GM04503 (cell line): ENCODE measurements at regions not wholly inside any gene's neighbourhood (a gene's known extent, or its start where the extent isn't known, plus 50 kb on each side); places are given as distances from the start of the nearest gene placed in this dataset.

ENCODE experiments used
- DNase-seq: peaks from one replicate; pipeline ENCODE4 v3.0.0-alpha.2; 2012; ENCODE audit warnings: low read depth

DNA sequence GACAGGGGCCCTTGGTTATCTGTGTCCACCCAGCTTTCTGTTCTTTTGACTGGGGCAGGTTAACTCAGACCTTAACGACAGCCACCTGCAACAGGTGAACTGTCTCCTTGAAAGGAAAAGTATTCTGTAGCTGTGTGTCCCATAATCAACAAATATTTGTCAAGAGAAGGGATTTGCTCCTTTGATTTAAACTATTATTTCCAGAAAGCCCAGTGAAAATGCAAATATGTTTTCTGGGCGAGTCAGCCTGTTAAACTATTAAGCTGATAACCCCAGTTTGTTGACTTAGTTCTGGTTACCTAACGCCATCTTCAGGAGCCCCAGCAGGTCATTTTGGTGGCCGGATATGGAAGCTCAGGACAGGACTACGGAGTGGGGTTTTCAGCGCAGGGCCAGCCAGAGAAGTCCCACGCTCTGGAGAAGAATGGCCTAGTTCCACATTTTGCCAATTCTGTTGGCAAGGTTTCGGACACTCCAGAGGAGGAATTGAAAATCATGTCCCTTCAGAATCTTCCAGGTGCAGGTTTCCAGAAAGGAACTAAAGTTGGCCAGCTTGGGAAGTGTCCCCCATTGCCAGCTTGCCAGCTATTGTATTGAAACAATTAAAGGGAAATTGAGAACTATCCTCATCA lies 54.5 kb downstream of the ADRA2A start:
- DNase-seq: no peak

DNA sequence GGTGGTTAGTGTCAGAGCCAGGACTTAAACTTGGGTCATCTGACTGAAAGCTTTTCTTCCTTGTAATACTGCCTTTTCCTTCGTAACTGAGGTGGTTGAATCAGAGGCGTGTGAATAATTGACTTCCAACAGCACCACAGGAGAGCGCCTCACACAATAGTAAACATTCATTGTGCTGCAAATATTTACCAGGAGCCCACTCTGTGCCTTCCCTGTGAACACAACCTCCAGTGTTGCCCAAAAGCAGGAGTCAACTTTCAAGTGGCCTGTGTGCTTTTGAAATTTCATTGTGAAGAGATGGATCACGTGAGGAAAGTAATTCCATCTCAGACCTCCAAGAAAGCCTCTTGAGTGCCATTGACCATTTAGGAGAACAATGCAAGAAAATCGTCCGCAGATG lies 60.2 kb downstream of the ADRA2A start:
- no peak for DNase-seq

DNA sequence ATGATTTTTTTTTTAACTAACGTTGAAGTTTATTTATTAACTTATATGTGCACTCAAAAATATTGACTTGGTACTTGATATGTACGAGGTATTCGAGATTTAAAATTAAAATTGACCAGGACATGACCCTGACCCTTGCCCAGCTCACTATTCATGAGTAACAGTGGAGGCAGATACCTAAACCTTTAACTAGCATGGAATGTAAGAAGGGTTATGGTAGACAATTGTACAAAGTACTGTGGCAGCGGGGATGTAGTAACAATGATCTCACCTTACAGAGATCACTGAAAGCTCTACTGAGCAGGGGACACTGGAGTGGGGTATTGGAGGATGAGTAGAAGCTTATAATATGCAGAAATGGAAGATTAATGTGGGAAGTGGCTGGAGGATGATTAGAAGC lies 60.8 kb downstream of the ADRA2A start:
- DNase-seq: no peak

DNA sequence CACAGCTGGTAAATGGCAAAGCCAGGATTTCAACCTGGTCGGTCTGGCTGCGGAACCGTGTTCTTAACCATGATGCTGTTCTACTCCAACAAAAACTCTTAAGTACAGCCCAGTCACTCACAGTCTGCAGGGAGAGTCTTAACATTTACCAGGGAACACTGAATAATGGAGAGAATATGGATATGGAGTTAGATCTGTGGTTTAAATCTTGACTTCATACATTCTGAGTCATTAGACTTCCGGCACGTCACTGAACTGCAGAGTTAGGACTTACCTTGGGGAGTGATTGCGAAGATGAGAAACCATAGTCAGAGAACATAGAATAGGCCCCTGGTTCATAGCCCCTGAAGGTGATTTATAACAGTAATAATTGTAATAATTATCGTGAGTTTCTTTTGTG lies 61.7 kb downstream of the ADRA2A start:
- no peak for DNase-seq

DNA sequence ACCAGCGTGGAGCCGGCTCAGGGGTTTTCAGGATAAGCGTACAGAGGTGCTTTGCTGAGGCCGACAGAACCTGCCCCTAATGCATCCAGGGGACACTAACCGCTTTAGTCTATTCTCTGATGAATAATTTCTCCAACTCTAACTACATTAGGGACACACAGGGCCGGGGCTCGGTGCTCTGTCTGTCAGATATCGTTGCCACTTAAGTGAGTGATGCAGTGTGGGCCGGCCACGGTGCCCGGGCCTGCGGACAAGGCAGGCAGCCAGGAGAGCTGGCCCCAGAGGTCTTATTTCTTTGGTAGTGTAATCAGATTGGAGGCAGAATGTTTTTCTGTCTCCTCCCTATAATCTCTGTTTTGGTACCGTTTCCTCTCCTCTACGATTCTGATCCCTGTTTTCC lies 62.7 kb downstream of the ADRA2A start:
- DNase-seq: no peak

DNA sequence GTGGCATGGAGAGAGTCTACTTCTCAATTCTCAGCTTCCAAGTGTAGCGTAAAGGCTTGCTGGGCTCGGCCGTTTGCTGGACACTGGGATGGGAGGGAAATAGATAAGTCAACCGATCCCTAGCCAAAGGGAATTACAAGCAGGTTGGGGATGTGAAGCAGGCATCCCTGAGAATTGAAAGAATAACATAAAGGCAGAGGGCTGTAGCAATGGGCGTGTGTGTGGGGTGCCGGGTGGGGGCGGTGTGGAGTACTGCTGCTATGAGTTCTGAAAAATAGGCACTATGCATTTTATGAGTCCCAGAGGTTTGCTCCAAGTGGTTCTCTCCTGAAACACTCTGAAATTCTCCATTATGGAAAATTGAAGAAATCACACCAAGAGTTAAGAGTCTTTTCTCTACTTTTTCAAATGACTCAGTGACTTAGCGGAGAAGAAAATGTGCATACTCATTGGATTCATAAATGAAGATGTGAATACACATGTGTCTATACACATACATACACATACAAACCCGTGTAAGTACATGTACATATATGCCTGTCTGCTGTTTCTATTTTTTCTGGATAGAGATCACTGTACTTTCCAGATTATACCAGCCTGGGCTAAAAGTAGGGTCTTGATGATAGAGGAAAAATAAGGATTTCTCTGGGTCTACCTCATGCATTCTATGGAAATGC lies 65.4 kb downstream of the ADRA2A start:
- no peak for DNase-seq

DNA sequence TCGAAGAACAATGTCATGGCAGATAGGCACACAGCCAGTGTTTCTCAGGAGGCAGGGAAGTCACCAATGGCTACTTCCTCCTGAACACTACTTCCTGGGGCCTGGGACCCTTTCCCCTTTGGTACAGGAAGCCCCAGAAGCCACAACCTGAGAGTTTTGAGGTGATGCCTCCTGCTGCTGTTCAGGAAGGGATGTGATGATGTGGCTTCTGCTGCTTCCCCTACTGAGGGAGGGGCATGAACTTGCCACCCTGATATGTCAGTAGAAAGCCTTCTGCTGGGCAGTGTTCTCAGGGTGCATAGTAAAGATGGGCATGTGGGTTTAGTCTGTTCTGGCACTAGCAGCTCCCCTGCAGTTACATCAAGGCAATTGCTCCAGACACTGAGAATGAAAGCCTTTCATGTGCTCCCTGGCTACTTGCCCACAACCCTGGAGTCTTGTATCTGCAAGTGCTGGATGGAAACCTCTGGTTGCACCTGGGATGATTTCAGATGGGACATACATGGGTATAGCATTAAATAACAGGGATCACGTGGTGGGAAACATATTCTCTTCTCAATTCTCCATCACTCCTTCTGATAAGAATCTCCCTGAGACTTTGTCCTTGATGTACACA lies 69.3 kb downstream of the ADRA2A start:
- DNase-seq: no peak

DNA sequence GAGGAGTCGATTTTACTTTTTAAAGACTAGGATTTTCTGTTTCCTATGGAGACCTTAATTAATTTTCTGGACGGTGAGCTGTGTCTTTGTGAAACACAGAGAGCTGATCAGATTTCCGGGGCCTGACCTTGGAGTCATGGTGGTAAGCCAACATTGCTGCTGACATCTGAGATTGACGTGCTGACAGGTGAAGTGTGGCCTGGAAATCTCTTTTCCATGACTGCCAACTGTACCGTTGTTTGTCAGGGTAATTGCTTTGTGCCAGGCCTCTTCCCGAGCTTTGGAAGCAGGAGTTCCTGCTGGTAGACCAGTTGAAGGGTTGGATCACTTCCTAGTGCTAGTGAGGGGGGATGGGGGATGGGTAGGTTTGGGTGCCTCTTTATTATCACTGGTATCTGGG lies 71.2 kb downstream of the ADRA2A start:
- DNase-seq: no peak

DNA sequence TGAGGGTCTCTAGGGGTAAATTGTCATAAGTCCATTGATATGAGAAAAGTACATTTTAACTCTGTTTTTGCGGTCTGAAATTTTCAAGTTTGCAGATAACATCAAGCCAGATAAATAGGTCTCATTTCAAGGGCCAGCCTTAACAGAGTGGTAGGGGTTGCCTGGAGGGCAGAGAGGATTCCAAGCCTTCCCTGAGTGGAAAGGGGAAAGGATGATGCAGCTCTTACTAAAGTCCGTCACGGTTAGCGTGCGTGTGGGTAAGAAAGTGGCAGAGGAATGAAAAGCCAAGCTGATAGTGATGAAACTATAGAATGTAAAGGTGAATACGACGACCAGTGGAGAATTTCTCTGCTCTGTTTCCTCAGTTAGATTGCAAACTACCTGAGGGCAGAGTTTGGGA lies 71.6 kb downstream of the ADRA2A start:
- DNase-seq: no peak

DNA sequence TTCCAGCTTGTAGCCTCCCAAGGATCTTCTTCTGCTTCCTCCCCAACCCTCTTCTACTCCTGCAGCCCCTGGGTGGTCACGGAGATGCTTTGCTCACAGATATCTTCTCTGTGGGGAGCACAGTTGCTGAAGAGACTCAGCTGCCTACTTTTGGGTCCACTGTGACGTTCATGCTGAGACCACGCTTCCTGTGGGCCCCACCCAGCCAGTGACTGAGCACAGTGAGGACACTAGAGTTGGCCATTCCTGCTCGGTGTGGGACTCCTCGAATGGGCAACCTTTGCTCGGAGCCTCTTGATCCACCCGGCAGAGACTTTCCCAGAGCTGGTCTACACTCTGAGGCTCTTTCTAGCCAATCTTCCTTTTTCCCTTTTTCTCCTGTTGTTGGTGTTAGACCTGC lies 73.9 kb downstream of the ADRA2A start:
- no peak for DNase-seq

DNA sequence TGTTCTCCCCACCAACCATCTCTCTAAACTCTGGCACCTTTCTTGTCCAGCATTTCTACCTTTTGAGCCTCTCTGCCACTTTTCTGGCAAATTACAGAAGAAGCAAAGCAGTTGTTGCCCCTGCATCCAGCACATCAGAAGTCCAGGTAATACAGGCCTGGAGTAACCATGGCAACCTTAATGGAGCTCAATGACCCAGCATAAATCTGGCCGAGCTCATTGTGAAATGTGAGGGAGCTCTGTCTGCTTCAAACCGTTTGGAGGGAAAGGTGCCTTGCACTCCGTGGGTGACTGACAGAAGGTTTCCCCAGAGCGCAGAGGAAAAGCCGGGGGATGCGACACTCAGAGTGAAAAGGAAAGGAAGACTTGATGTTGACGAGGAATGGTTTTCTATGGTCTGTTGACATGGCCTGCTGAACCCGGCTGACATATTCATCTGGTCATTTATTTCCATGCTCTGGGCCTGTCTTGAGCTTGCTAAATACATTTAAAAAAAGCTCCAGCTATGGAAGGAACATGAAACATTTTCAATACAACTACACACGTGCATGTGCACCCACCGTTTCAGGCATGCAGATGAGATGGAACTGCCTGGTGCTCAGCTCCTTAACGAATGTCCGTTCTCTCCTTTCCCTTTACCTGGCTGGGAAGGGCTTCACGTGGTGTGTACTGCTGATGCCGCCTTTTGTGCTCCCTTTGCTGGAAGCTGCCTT lies 74.9 kb downstream of the ADRA2A start:
- DNase-seq: no peak

DNA sequence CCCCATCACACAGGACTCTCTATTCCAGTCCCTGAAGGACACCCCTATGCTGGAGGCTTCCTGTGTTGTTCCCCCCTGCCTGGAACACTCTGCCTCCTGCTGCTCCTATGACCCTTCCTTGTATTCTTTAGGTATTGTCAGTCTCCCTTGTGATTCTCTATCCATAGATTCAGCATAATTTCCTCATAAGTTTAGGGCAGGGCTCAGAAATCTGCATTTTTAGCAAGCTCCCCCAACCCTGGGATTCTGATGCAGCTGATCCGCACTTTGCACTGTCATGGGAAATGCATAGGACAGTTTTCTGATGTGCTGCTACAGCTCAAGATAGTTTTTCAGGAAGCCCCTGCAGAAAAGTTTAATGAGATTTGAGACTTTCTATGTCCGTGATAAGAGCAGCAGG lies 79.9 kb downstream of the ADRA2A start:
- DNase-seq: no peak

DNA sequence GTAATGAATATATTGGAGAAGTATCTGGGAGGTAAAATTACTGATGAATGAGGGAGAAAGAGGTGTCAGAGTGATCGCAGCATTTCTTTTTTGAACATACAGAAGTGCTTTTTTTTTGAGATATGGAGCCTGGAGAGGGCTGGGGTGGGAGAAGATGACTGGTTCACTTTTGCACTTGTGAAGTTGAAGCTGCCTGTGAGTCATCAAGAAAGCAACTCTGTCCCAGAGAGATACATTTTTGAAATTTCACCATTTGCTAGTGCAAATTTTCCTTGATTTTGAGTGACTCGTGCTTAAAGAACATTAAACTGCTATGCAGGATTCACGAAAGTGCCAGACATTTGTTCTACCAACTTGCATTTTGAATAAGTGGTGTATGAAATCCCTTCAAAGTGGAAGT lies 81.8 kb downstream of the ADRA2A start:
- DNase-seq: no peak

DNA sequence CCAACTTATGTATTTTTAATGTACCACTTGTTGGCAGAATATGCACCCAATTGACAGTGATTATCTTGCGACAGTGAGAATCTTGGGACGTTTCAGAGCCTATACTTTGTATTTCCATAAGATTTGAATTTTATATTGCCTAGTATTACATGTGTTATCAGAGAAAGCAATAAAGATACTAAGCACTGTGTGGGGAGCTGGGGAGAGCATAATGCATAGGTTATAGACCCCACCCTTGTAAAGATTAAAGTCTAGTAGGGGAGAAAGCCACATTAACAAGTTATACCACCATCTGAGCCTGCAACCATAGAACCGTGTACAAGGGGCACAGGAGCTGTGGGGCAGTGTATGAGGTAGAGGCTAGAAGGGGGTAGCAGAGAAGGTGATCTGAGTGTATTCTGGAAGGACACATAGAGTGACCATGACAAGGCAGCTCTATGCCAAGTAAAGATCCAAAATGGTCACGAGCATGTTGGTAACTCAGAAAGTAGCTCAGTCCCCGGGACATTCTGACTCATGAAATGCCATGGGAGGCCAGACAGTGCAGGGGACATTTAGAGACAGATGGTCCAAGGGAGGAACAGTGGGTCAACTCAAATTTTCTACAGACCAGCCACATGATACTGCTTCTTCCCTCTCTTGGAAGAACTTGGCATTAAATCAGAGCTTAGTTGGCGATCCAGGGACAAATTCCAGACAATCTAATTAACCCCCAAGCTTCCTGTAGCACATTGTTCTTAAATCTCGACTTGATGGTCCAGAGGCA lies 84.5 kb downstream of the ADRA2A start:
- DNase-seq: no peak

DNA sequence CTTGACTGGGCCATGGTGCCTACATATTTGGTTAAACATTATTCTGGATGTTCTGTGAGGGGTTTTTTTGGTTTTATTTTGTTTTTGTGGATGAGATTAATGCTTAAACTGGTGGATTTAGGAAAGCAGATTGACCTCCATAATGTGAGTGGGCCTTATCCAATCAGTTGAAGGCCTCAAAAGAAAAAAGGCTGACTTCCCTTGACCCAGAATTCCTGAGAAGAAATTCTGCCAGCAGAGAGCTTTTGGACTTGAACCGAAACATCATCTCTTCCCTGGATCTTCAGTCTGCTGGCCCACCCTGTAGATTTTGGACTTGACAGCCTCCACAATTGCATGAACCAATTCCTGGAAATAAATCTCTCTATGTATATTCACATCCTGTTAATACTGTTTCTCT lies 94.4 kb downstream of the ADRA2A start:
- DNase-seq: no peak

DNA sequence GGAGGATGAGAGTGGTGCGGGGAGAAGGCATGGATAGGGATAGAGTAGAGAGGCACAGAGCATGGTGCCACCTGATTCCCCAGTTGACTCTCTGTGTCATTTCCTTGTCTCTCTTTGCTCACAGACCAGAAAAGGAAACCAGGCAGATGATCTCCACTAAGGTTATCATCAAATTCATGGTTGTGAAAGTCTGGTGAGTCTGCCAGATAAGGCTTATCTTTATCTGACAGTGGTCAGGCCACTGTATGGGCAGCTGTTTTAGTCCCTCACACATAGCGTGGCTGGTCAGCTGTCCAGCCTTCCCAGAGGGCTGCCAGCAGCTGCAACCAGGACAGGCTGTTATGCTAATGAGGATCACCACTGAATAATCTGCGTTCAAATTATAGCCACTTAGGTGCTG lies 99.0 kb downstream of the ADRA2A start:
- no peak for DNase-seq

DNA sequence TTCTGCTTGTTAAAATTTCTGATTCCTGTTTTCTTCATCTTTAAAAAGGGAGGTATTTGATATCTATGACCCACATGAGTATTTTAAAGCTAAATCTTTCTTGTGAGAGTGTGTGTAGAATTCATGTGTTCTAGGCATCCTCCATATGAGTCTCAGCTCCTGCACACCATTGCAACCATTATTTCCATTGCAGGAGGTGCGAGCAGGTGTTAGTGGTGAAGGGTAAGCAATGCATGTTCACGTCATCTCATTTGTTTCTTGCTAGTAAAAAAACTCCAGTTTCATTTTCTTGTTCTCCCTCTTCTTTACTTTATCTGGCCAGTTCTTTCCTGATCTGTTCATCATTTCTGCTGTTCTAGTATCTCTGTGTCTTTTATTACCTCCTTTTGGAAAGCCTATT lies 100.5 kb downstream of the ADRA2A start:
- DNase-seq: no peak

DNA sequence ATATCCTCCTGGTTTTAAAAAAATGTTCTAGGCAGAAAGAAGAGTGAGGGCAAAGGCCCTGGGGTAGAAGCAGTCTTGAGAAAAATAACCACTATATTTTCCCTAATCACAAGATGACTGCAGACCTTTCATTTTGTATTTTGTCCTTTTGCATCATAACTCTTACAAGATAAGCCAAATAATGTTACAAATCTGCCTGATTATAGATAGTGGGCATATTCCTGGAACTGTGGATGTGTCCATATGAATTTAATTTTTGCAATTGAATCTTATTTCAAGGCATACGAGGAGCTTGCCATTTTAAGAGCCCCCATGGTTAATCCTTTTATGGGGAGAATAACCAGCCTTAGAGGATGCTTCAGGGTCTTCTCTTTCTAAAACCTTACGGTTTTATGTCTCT lies 102.7 kb downstream of the ADRA2A start:
- DNase-seq: no peak

DNA sequence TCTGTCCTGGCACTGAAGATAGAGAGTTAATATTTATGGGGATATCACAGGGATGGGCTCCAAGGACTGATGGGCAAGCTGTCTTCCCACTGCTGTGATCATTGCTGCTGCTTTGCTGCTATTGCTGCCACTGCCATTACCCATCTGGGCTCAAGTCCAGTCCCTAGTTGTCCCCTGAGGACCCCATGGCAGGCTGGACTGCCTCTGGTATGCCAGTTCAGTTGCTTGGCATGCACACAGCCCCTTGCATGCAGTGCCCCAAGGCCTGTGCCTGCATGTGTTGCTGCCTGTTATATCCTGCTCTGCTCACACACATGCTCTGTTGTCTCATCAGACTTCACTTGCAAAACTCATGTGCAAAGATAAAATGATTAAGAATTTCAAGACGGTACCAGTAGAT lies 109.5 kb downstream of the ADRA2A start:
- DNase-seq: no peak

DNA sequence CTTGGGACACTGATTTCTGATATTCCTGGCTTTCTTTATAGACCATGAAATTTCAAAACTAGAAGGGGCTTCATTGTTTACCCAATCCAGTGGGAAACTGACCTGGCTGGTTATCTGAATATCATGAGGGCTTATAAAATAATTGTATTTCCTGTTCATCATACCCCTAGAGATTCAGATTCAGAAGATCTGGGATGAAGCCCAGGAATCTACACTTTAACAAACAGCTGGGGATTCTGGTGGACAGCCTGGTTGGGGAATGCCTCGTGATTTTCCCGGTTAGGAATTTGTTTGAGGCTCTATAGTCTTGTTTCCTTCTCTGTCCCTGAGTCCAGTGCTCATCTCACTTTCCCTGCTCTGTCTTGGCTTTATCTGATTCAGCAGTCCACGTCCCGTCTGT lies 110.3 kb downstream of the ADRA2A start:
- no peak for DNase-seq

DNA sequence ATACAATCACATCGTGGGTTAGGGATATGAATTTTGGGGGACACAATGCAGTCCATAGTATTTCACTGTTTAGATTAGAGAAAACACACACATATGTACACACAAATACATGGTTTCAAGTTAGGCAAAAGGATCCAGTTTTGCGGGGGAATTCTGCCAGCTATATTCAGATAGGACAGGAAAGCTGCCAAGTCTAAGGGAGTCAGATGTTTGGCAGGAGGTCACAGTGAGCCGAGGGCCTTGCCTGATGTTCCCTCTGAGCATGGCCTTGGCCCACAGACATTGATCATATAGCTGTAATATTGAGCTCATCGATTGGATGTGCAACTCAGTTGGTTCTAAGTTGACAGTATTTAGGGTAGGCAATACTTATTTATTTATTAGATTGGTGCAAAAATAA lies 122.8 kb downstream of the ADRA2A start:
- DNase-seq: no peak

DNA sequence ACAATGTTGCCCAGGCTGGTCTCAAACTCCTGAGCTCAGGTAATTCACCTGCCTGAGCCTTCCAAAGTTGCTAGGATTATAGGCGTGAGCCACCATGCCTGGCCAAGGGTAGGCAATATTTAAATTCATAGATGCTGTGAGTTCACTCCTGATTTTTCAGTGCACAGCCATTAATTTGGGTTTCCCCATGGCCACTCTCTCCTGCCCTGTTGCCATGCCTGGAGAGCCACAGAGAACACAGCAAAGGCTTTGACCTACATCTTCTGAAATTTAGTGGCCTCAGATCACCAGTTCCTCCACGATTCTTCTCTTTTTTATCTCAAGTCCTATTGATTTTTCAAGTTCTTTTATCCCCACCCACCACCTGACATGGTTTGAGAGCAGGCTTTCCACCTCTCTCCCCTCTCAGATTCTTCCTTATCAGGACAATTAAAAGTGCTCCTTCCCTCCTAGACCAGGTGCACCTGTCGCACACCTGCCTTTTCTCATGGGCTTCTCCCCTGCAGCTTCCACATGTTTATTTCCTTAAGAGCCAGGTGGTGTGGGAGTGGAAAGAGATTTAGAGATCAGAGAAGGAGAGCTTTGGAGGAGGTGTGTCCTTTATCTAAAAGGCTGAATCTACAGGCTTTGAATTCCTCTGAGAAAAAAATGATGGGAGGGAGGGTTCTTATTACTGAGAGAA lies 123.8 kb downstream of the ADRA2A start:
- no peak for DNase-seq
